ENCODE measurements at regions not wholly inside any gene's neighbourhood (a gene's known extent, or its start where the extent isn't known, plus 50 kb on each side); places are given as distances from the start of the nearest gene placed in this dataset.

- Histone ChIP-seq H3K27ac (ENCODE audit: low read depth in 2 of 2, low read length in 1 of 2) (no peak overlapping the region), H4K20me1 (ENCODE audit: insufficient read depth) (no peaks in the 10 kb centered on the region), H3K4me1 (ENCODE audit: control insufficient read depth in 1 of 2, insufficient read depth in 2 of 2, low read depth in 1 of 2, low read length in 1 of 2) (no peaks in the 10 kb centered on the region), H3K4me2 (no peak overlapping the region), H3F3A (replicated peaks; ENCODE audit: insufficient read depth) (no peaks in the 10 kb centered on the region), H3K9ac (no peak overlapping the region), H3K4me3 (ENCODE audit: low read depth in 2 of 2, low read length in 1 of 2) (no peak overlapping the region), H3K9me2 (no peaks in the 10 kb centered on the region), H3K9me3 (no peaks in the 10 kb centered on the region), H2AFZ (ENCODE audit: low read depth) (no peak overlapping the region), H3K27me3 (ENCODE audit: insufficient read depth) (no peaks in the 10 kb centered on the region), H3K36me3 (replicated peaks in 1 of 2; ENCODE audit: control insufficient read depth in 1 of 2, insufficient read depth in 2 of 2, low read length in 1 of 2) (no peaks in the 10 kb centered on the region), H3K79me2 (ENCODE audit: insufficient read depth) (no peaks in the 10 kb centered on the region)
- no peak for DNase-seq
- ChIA-PET CTCF (interaction anchor here (1.3 to 1.5 kb wide), 2 partner anchors 12 to 24 kb away, joined by 3 to 4 read pairs; no protein-coding TSS in a partner anchor), POLR2A (no interaction called here)
- TF ChIP-seq RXRA (IDR thresholded peaks at IDR 0.05; ENCODE audit: borderline replicate concordance, low read depth) (no peak), IRF3 (IDR thresholded peaks at IDR 0.05; ENCODE audit: low read depth, low read length) (no peak), NFIC (IDR thresholded peaks at IDR 0.05; ENCODE audit: borderline replicate concordance) (no peak), RAD21 (IDR thresholded peaks at IDR 0.05; ENCODE audit: low read length) (no peak), MEF2A (IDR thresholded peaks at IDR 0.05; ENCODE audit: borderline replicate concordance, low read depth) (no peak), RCOR1 (IDR thresholded peaks at IDR 0.05; ENCODE audit: low read length) (no peak), POLR2AphosphoS5 (IDR thresholded peaks at IDR 0.05; ENCODE audit: low read depth, low read length) (no peak), FOXM1 (IDR thresholded peaks at IDR 0.05; ENCODE audit: low read depth) (no peak), MXI1 (IDR thresholded peaks at IDR 0.05; ENCODE audit: low read depth, low read length) (no peak)
Measured at GRCh38 chr2:17334300-17334699, 183.9 kb downstream of the RAD51AP2 start.

- ChIA-PET POLR2A (no interaction called here), CTCF (interaction anchor here (1.1 to 3.2 kb wide), 2 partner anchors 11 to 22 kb away, joined by 3 to 11 read pairs; no protein-coding TSS in a partner anchor)
Measured at GRCh38 chr2:17331636-17332035, 186.6 kb downstream of the RAD51AP2 start.

More at GRCh38 chr2:17331636-17332035, 186.6 kb downstream of the RAD51AP2 start:
- H3K4me2 ChIP-seq = no peak overlapping the region
- H3K9me2 ChIP-seq = no peaks in the 10 kb centered on the region
- TF ChIP-seq USF2 (IDR thresholded peaks at IDR 0.05; ENCODE audit: borderline replicate concordance, low read depth, low read length) (no peak), TCF12 (IDR thresholded peaks at IDR 0.05) (no peak), JUND (IDR thresholded peaks at IDR 0.05) (no peak)
- H3K9ac ChIP-seq = no peak overlapping the region
- H3K9me3 ChIP-seq = no peaks in the 10 kb centered on the region
- no peak overlapping the region for H3K27ac ChIP-seq (ENCODE audit: low read depth in 2 of 2, low read length in 1 of 2)
- H2AFZ ChIP-seq (ENCODE audit: low read depth) = no peak overlapping the region
- no peak for DNase-seq
- H3F3A ChIP-seq (replicated peaks; ENCODE audit: insufficient read depth) = no peaks in the 10 kb centered on the region
- no peaks in the 10 kb centered on the region for H3K4me1 ChIP-seq (ENCODE audit: control insufficient read depth in 1 of 2, insufficient read depth in 2 of 2, low read depth in 1 of 2, low read length in 1 of 2)
- H3K27me3 ChIP-seq (ENCODE audit: insufficient read depth) = no peaks in the 10 kb centered on the region
- no peak overlapping the region for H3K4me3 ChIP-seq (ENCODE audit: low read depth in 2 of 2, low read length in 1 of 2)
- H3K79me2 ChIP-seq (ENCODE audit: insufficient read depth) = no peaks in the 10 kb centered on the region
- H4K20me1 ChIP-seq (ENCODE audit: insufficient read depth) = no peaks in the 10 kb centered on the region
- 21% methylated on average over 1 of the region's 1 CpG for WGBS (ENCODE audit: low lambda C conversion rate)
- no peaks in the 10 kb centered on the region for H3K36me3 ChIP-seq (replicated peaks in 1 of 2; ENCODE audit: control insufficient read depth in 1 of 2, insufficient read depth in 2 of 2, low read length in 1 of 2)
